ENCODE measurements at regions not wholly inside any gene's neighbourhood (a gene's known extent, or its start where the extent isn't known, plus 50 kb on each side); places are given as distances from the start of the nearest gene placed in this dataset.

GRCh38 chr7:98462911-98463633 lies 62.2 kb upstream of the BAIAP2L1 start:
- DNase-seq (ENCODE audit: low read depth), result no peak
- TF ChIP-seq CTCF (conservative IDR thresholded peaks at IDR 0.05; ENCODE audit: control insufficient read depth, insufficient read depth, low read depth, low read length), result no peak
- no peak overlapping the region for H3K4me3 ChIP-seq (ENCODE audit: control insufficient read depth, low read depth, low read length)

- no peak for TF ChIP-seq CTCF (conservative IDR thresholded peaks at IDR 0.05; ENCODE audit: control insufficient read depth, insufficient read depth, low read depth, low read length)
- DNase-seq (ENCODE audit: low read depth), result no peak
- H3K4me3 ChIP-seq (ENCODE audit: control insufficient read depth, low read depth, low read length), result no peak overlapping the region
These were observed 60.0 kb upstream of the BAIAP2L1 start for GRCh38 chr7:98460902-98461301.

- no peak overlapping the region for H3K4me3 ChIP-seq (ENCODE audit: control insufficient read depth, low read depth, low read length)
- no peak for TF ChIP-seq CTCF (conservative IDR thresholded peaks at IDR 0.05; ENCODE audit: control insufficient read depth, insufficient read depth, low read depth, low read length)
- DNase-seq (ENCODE audit: low read depth), result no peak
These were observed 58.6 kb upstream of the BAIAP2L1 start for GRCh38 chr7:98459529-98459928.

- TF ChIP-seq CTCF (conservative IDR thresholded peaks at IDR 0.05; ENCODE audit: control insufficient read depth, insufficient read depth, low read depth, low read length), result no peak
- H3K4me3 ChIP-seq (ENCODE audit: control insufficient read depth, low read depth, low read length), result no peak overlapping the region
- DNase-seq (ENCODE audit: low read depth), result no peak
These were observed 57.4 kb upstream of the BAIAP2L1 start for GRCh38 chr7:98458090-98458875.

GRCh38 chr7:98456866-98457265 lies 56.0 kb upstream of the BAIAP2L1 start:
- no peak for TF ChIP-seq CTCF (conservative IDR thresholded peaks at IDR 0.05; ENCODE audit: control insufficient read depth, insufficient read depth, low read depth, low read length)
- no peak overlapping the region for H3K4me3 ChIP-seq (ENCODE audit: control insufficient read depth, low read depth, low read length)

GRCh38 chr7:98452791-98453190 lies 51.9 kb upstream of the BAIAP2L1 start:
- TF ChIP-seq CTCF (conservative IDR thresholded peaks at IDR 0.05; ENCODE audit: control insufficient read depth, insufficient read depth, low read depth, low read length), result no peak
- DNase-seq (ENCODE audit: low read depth), result no peak
- no peak overlapping the region for H3K4me3 ChIP-seq (ENCODE audit: control insufficient read depth, low read depth, low read length)

More at GRCh38 chr7:98456866-98457265, 56.0 kb upstream of the BAIAP2L1 start:
- DNase-seq (ENCODE audit: low read depth), result no peak
